ENCODE measurements at regions not wholly inside any gene's neighbourhood (a gene's known extent, or its start where the extent isn't known, plus 50 kb on each side); places are given as distances from the start of the nearest gene placed in this dataset.
"Not testable (repeated sequence)": the region's sequence is repeated elsewhere in the genome, so short reads cannot be mapped to it uniquely, and the experiment has no call there.

GRCh38 chr1:200258447-200259375, 151.1 kb downstream of the ZNF281 start:
- Mint-ChIP-seq H3K27ac (no peak overlapping the region), H3K36me3 (no peaks in the 10 kb centered on the region), H3K4me3 (no peak overlapping the region), H3K27me3 (no peaks in the 10 kb centered on the region), H3K9me3 (ENCODE audit: low read depth) (no peaks in the 10 kb centered on the region), H3K4me1 (ENCODE audit: low read depth) (no peaks in the 10 kb centered on the region)

GRCh38 chr1:200257235-200257634, 152.6 kb downstream of the ZNF281 start:
- no peaks in the 10 kb centered on the region for H3K36me3 Mint-ChIP-seq
- no peak overlapping the region for H3K4me3 Mint-ChIP-seq
- no peak overlapping the region for H3K27ac Mint-ChIP-seq
- no peaks in the 10 kb centered on the region for H3K9me3 Mint-ChIP-seq (ENCODE audit: low read depth)
- no peaks in the 10 kb centered on the region for H3K27me3 Mint-ChIP-seq
- H3K4me1 Mint-ChIP-seq (ENCODE audit: low read depth): no peaks in the 10 kb centered on the region

GRCh38 chr1:200254602-200255001, 155.2 kb downstream of the ZNF281 start:
- not testable (repeated sequence) for H3K27me3 Mint-ChIP-seq; H3K9me3 Mint-ChIP-seq (ENCODE audit: low read depth); H3K36me3 Mint-ChIP-seq; H3K27ac Mint-ChIP-seq; H3K4me3 Mint-ChIP-seq; H3K4me1 Mint-ChIP-seq (ENCODE audit: low read depth)

GRCh38 chr1:200253774-200254495, 155.9 kb downstream of the ZNF281 start:
- Mint-ChIP-seq H3K4me3 (no peak overlapping the region), H3K27ac (no peak overlapping the region), H3K4me1 (ENCODE audit: low read depth) (no peaks in the 10 kb centered on the region), H3K36me3 (no peaks in the 10 kb centered on the region), H3K27me3 (no peaks in the 10 kb centered on the region), H3K9me3 (ENCODE audit: low read depth) (no peaks in the 10 kb centered on the region)

- Mint-ChIP-seq H3K9me3 (ENCODE audit: low read depth) (no peaks in the 10 kb centered on the region), H3K27ac (no peak overlapping the region), H3K4me1 (ENCODE audit: low read depth) (no peaks in the 10 kb centered on the region), H3K27me3 (no peaks in the 10 kb centered on the region), H3K36me3 (no peaks in the 10 kb centered on the region), H3K4me3 (no peak overlapping the region)
These were observed 157.3 kb downstream of the ZNF281 start for GRCh38 chr1:200252531-200252930.

GRCh38 chr1:200250469-200250868, 159.4 kb downstream of the ZNF281 start:
- H3K27ac Mint-ChIP-seq: no peak overlapping the region
- H3K4me3 Mint-ChIP-seq: no peak overlapping the region
- peaks cover 5% of the 10 kb centered on the region for H3K27me3 Mint-ChIP-seq
- H3K4me1 Mint-ChIP-seq (ENCODE audit: low read depth): no peaks in the 10 kb centered on the region
- no peaks in the 10 kb centered on the region for H3K36me3 Mint-ChIP-seq
- H3K9me3 Mint-ChIP-seq (ENCODE audit: low read depth): no peaks in the 10 kb centered on the region

- Mint-ChIP-seq H3K27ac (no peak overlapping the region), H3K27me3 (peaks cover 5% of the 10 kb centered on the region), H3K9me3 (ENCODE audit: low read depth) (no peaks in the 10 kb centered on the region), H3K36me3 (no peaks in the 10 kb centered on the region), H3K4me1 (ENCODE audit: low read depth) (no peaks in the 10 kb centered on the region), H3K4me3 (no peak overlapping the region)
These were observed 161.3 kb downstream of the ZNF281 start for GRCh38 chr1:200248541-200248940.

GRCh38 chr1:200247518-200247917, 162.3 kb downstream of the ZNF281 start:
- Mint-ChIP-seq H3K27me3 (peaks cover 7% of the 10 kb centered on the region), H3K4me1 (ENCODE audit: low read depth) (no peaks in the 10 kb centered on the region), H3K4me3 (no peak overlapping the region), H3K9me3 (ENCODE audit: low read depth) (no peaks in the 10 kb centered on the region), H3K36me3 (no peaks in the 10 kb centered on the region), H3K27ac (no peak overlapping the region)

GRCh38 chr1:200245473-200245872, 164.4 kb downstream of the ZNF281 start:
- Mint-ChIP-seq H3K4me3 (no peak overlapping the region), H3K36me3 (no peaks in the 10 kb centered on the region), H3K9me3 (ENCODE audit: low read depth) (no peaks in the 10 kb centered on the region), H3K27ac (no peak overlapping the region), H3K27me3 (peaks cover 7% of the 10 kb centered on the region), H3K4me1 (ENCODE audit: low read depth) (peaks cover 4% of the 10 kb centered on the region)

GRCh38 chr1:200243042-200243437, 166.8 kb downstream of the ZNF281 start:
- no peak overlapping the region for H3K27ac Mint-ChIP-seq
- peaks cover 7% of the 10 kb centered on the region for H3K27me3 Mint-ChIP-seq
- no peaks in the 10 kb centered on the region for H3K36me3 Mint-ChIP-seq
- H3K4me1 Mint-ChIP-seq (ENCODE audit: low read depth): peaks cover 8% of the 10 kb centered on the region
- H3K9me3 Mint-ChIP-seq (ENCODE audit: low read depth): no peaks in the 10 kb centered on the region
- no peak overlapping the region for H3K4me3 Mint-ChIP-seq

GRCh38 chr1:200242110-200243041, 167.5 kb downstream of the ZNF281 start:
- peaks cover 8% of the 10 kb centered on the region for H3K4me1 Mint-ChIP-seq (ENCODE audit: low read depth)
- H3K27ac Mint-ChIP-seq: no peak overlapping the region
- no peaks in the 10 kb centered on the region for H3K9me3 Mint-ChIP-seq (ENCODE audit: low read depth)
- peaks cover 7% of the 10 kb centered on the region for H3K27me3 Mint-ChIP-seq
- H3K36me3 Mint-ChIP-seq: no peaks in the 10 kb centered on the region
- no peak overlapping the region for H3K4me3 Mint-ChIP-seq

GRCh38 chr1:200240656-200241055, 169.2 kb downstream of the ZNF281 start:
- Mint-ChIP-seq H3K36me3 (no peaks in the 10 kb centered on the region), H3K27me3 (peaks cover 7% of the 10 kb centered on the region), H3K27ac (no peak overlapping the region), H3K9me3 (ENCODE audit: low read depth) (no peaks in the 10 kb centered on the region), H3K4me3 (no peak overlapping the region), H3K4me1 (ENCODE audit: low read depth) (peaks cover 8% of the 10 kb centered on the region)

GRCh38 chr1:200238311-200238710, 171.5 kb downstream of the ZNF281 start:
- Mint-ChIP-seq H3K4me3 (no peak overlapping the region), H3K9me3 (ENCODE audit: low read depth) (no peaks in the 10 kb centered on the region), H3K27ac (no peak overlapping the region), H3K27me3 (peaks cover 7% of the 10 kb centered on the region), H3K4me1 (ENCODE audit: low read depth) (peaks cover 8% of the 10 kb centered on the region), H3K36me3 (no peaks in the 10 kb centered on the region)

GRCh38 chr1:200237066-200237465, 172.8 kb downstream of the ZNF281 start:
- no peaks in the 10 kb centered on the region for H3K36me3 Mint-ChIP-seq
- H3K9me3 Mint-ChIP-seq (ENCODE audit: low read depth): no peaks in the 10 kb centered on the region
- no peak overlapping the region for H3K27ac Mint-ChIP-seq
- peaks cover 8% of the 10 kb centered on the region for H3K4me1 Mint-ChIP-seq (ENCODE audit: low read depth)
- H3K4me3 Mint-ChIP-seq: no peak overlapping the region
- peaks cover 5% of the 10 kb centered on the region for H3K27me3 Mint-ChIP-seq

- Mint-ChIP-seq H3K27me3 (peaks cover 5% of the 10 kb centered on the region), H3K4me1 (ENCODE audit: low read depth) (no peaks in the 10 kb centered on the region), H3K9me3 (ENCODE audit: low read depth) (no peaks in the 10 kb centered on the region), H3K36me3 (no peaks in the 10 kb centered on the region), H3K27ac (no peak overlapping the region), H3K4me3 (no peak overlapping the region)
These were observed 174.9 kb downstream of the ZNF281 start for GRCh38 chr1:200234938-200235337.

Measured in activated naive CD8-positive, alpha-beta T cell (primary cell).